Thyroid gland (tissue), 4 donors: ENCODE measurements at regions not wholly inside any gene's neighbourhood (a gene's known extent, or its start where the extent isn't known, plus 50 kb on each side); places are given as distances from the start of the nearest gene placed in this dataset.

ENCODE experiments used
- DNase-seq, 2 donors: peaks; one replicate each; pipeline ENCODE4 v3.0.0-alpha.2; 2019
- H3K27ac ChIP-seq, 3 donors: fragments of 200-600 bp; sonication (generic); 1 replicate in 2 of 3; 2 replicates in 1 of 3; pipeline ENCODE4 v1.5.1; 2016 to 2019; ENCODE audit warnings: mild to moderate bottlenecking in 1 of 3, moderate library complexity in 1 of 3
- H3K27me3 ChIP-seq: fragments of 200-600 bp; sonication (generic); one replicate; pipeline ENCODE4 v1.5.1; 2019
- H3K36me3 ChIP-seq, 2 donors: fragments of 200-600 bp; sonication (generic); one replicate each; pipeline ENCODE4 v1.5.1; 2016 to 2019
- H3K4me1 ChIP-seq, 2 donors: fragments of 200-600 bp; sonication (generic); one replicate each; pipeline ENCODE4 v1.5.1; 2017 to 2019
- H3K4me3 ChIP-seq, 3 donors: fragments of 200-600 bp; sonication (generic); replicated peaks in 1 of 3; 1 replicate in 2 of 3; 2 replicates in 1 of 3; pipeline ENCODE4 v1.5.1; 2016; ENCODE audit warnings: mild to moderate bottlenecking in 1 of 3
- H3K9me3 ChIP-seq: fragments of 200-600 bp; sonication (generic); one replicate; pipeline ENCODE4 v1.5.1; 2017
- CTCF ChIP-seq, 6 experiments: fragments of 200-600 bp in 3 of 6; fragments of 450-650 bp in 3 of 6; sonication (generic) in 3 of 6; IDR thresholded peaks; one replicate each; pipeline ENCODE4 v1.5.1; 2016 to 2019; ENCODE audit warnings: antibody characterized with exemption in 6 of 6, mild to moderate bottlenecking in 2 of 6, inconsistent platforms in 1 of 6, moderate library complexity in 1 of 6
- POLR2A ChIP-seq, 2 donors: fragments of 450-650 bp; IDR thresholded peaks; one replicate each; pipeline ENCODE4 v1.6.1; 2017; ENCODE audit warnings: antibody characterized with exemption in 2 of 2, mild to moderate bottlenecking in 2 of 2, moderate library complexity in 1 of 2
- WGBS, 2 donors: methylation state at CpG; one replicate each; pipeline ENCODE4 v1.1.5; 2017; 5-methylcytosine and 5-hydroxymethylcytosine counted together
- intact Hi-C: fragments of 100-400 bp; cut with DNase I; formaldehyde crosslinking; loops from one replicate; pipeline ENCODE4 v1.15.1; 2023

GRCh38 chr5:106956886-106957285, 713.9 kb downstream of the EFNA5 start:
- H3K27ac ChIP-seq, result no peak overlapping the region
- WGBS, 2 donors, result 49 to 65% methylated on average over 1 of the region's 1 CpG
- intact Hi-C loops, result no loop called here

GRCh38 chr5:106956187-106956586, 714.5 kb downstream of the EFNA5 start:
- intact Hi-C loops, result no loop called here
- no peak overlapping the region for H3K27ac ChIP-seq
- H3K4me3 ChIP-seq, result no peak overlapping the region
- no peaks in the 10 kb centered on the region for H3K27me3 ChIP-seq
- WGBS, 2 donors, result 75 to 80% methylated on average over 5 of the region's 5 CpGs
- no peaks in the 10 kb centered on the region for H3K36me3 ChIP-seq
- no peak for DNase-seq
- H3K9me3 ChIP-seq, result no peaks in the 10 kb centered on the region
- TF ChIP-seq POLR2A (IDR thresholded peaks at IDR 0.05) (no peak), CTCF (IDR thresholded peaks at IDR 0.05) (no peak)
- no peaks in the 10 kb centered on the region for H3K4me1 ChIP-seq

More at GRCh38 chr5:106956886-106957285, 713.9 kb downstream of the EFNA5 start:
- Histone ChIP-seq H3K27me3 (no peaks in the 10 kb centered on the region), H3K9me3 (no peaks in the 10 kb centered on the region), H3K4me3 (no peak overlapping the region), H3K4me1 (no peaks in the 10 kb centered on the region), H3K36me3 (no peaks in the 10 kb centered on the region)
- TF ChIP-seq CTCF (IDR thresholded peaks at IDR 0.05) (no peak), POLR2A (IDR thresholded peaks at IDR 0.05) (no peak)
- no peak for DNase-seq

GRCh38 chr5:106940986-106941385, 729.8 kb downstream of the EFNA5 start:
- Histone ChIP-seq H3K27me3 (no peaks in the 10 kb centered on the region), H3K9me3 (no peaks in the 10 kb centered on the region), H3K4me1 (no peaks in the 10 kb centered on the region), H3K27ac (no peak overlapping the region), H3K4me3 (no peak overlapping the region), H3K36me3 (no peaks in the 10 kb centered on the region)
- 90 to 92% methylated on average over 3 of the region's 3 CpGs for WGBS, 2 donors
- intact Hi-C loops, result no loop called here
- no peak for DNase-seq
- TF ChIP-seq CTCF (IDR thresholded peaks at IDR 0.05) (no peak), POLR2A (IDR thresholded peaks at IDR 0.05) (no peak)

- intact Hi-C loops, result no loop called here
- no peak for TF ChIP-seq POLR2A (IDR thresholded peaks at IDR 0.05)
- no peak for TF ChIP-seq CTCF (IDR thresholded peaks at IDR 0.05)
- no peak overlapping the region for H3K27ac ChIP-seq
- WGBS, 2 donors, result 93 to 94% methylated on average over 8 of the region's 8 CpGs
- no peak overlapping the region for H3K4me3 ChIP-seq
- H3K4me1 ChIP-seq, result no peaks in the 10 kb centered on the region
- no peak for DNase-seq
- H3K27me3 ChIP-seq, result no peaks in the 10 kb centered on the region
- no peaks in the 10 kb centered on the region for H3K9me3 ChIP-seq
- H3K36me3 ChIP-seq, result no peaks in the 10 kb centered on the region
Measured at GRCh38 chr5:106940301-106940846, 730.4 kb downstream of the EFNA5 start.

GRCh38 chr5:106923409-106923808, 747.3 kb downstream of the EFNA5 start:
- no peaks in the 10 kb centered on the region for H3K9me3 ChIP-seq
- no peak for DNase-seq
- no peaks in the 10 kb centered on the region for H3K27me3 ChIP-seq
- H3K4me3 ChIP-seq, result no peak overlapping the region
- no peaks in the 10 kb centered on the region for H3K4me1 ChIP-seq
- no peaks in the 10 kb centered on the region for H3K36me3 ChIP-seq
- 97 to 98% methylated on average over 1 of the region's 1 CpG for WGBS, 2 donors
- intact Hi-C loops, result no loop called here
- H3K27ac ChIP-seq, result no peak overlapping the region
- TF ChIP-seq CTCF (IDR thresholded peaks at IDR 0.05) (no peak), POLR2A (IDR thresholded peaks at IDR 0.05) (no peak)
